Effector memory CD4-positive, alpha-beta T cell (primary cell): ENCODE measurements at regions not wholly inside any gene's neighbourhood (a gene's known extent, or its start where the extent isn't known, plus 50 kb on each side); places are given as distances from the start of the nearest gene placed in this dataset.
"Not testable (repeated sequence)": the region's sequence is repeated elsewhere in the genome, so short reads cannot be mapped to it uniquely, and the experiment has no call there.

Source experiments
- DNase-seq, 3 donors: peaks; one replicate each; pipeline ENCODE4 v3.0.0-alpha.2; 2020
- H3K27ac ChIP-seq: 2 replicates; pipeline ENCODE4 v1.7.0; 2013; ENCODE audit warnings: mild to moderate bottlenecking, low read length, moderate library complexity; ENCODE audit not compliant: insufficient read depth, poor library complexity, severe bottlenecking
- H3K27me3 ChIP-seq: replicated peaks from 2 replicates; pipeline ENCODE4 v1.7.0; 2013; ENCODE audit warnings: mild to moderate bottlenecking, low read length; ENCODE audit not compliant: insufficient read depth, control insufficient read depth, poor library complexity, severe bottlenecking
- H3K36me3 ChIP-seq: 2 replicates; pipeline ENCODE4 v1.7.0; 2013; ENCODE audit warnings: mild to moderate bottlenecking, low read length, moderate library complexity; ENCODE audit not compliant: control insufficient read depth, insufficient read depth
- H3K4me1 ChIP-seq: 2 replicates; pipeline ENCODE4 v1.7.0; 2013; ENCODE audit warnings: low read length, mild to moderate bottlenecking; ENCODE audit not compliant: control insufficient read depth, insufficient read depth, poor library complexity, severe bottlenecking
- H3K4me3 ChIP-seq: 2 replicates; pipeline ENCODE4 v1.7.0; 2013; ENCODE audit warnings: low read length, low read depth, mild to moderate bottlenecking; ENCODE audit not compliant: insufficient read depth, poor library complexity, severe bottlenecking
- H3K9me3 ChIP-seq: 2 replicates; pipeline ENCODE4 v1.7.0; 2013; ENCODE audit warnings: mild to moderate bottlenecking, low read length, moderate library complexity; ENCODE audit not compliant: control insufficient read depth

DNA sequence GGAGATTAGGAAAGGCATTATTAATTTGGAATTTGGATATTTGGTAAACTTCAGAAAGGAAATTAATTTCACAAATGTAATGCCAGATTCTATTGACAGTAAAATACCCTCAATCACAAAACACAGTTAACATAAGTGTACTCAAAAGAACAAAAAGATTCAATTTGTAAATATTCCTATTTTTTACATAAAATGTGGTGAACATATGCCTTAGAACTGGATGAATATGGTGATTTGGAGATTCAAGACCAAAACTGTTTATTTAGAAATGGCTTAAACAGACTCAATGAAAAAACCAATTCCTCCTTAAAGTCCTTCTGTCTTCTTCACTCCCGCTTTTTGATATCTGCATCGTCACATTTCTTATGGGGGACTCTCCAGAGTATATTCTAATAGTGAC is 417.6 kb upstream of the TENM3 start:
- Histone ChIP-seq H3K36me3 (no peaks in the 10 kb centered on the region), H3K4me3 (no peak overlapping the region), H3K9me3 (no peaks in the 10 kb centered on the region), H3K27me3 (no peaks in the 10 kb centered on the region), H3K27ac (no peak overlapping the region), H3K4me1 (no peaks in the 10 kb centered on the region)
- no peak for DNase-seq

DNA sequence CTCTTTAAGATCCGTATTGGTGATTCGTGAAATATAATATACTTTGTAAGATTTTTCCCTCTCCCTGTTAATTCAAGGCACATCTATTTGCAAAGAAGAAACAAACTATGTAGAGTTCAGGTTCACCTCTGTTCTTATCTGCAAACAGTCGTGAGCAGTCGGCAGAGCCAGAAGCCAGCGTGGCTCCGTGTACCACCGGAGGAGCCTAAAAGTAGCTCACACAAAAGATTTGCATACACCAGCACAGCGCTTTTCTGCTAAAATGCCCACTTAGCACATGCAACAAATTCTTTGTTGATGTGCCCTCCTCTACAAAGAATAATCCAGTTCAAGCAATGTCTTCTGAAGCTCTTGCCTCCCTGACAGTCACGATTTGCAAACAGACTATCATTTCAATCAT is 416.0 kb upstream of the TENM3 start:
- no peak overlapping the region for H3K27ac ChIP-seq
- DNase-seq, result no peak
- H3K4me1 ChIP-seq, result no peaks in the 10 kb centered on the region
- H3K27me3 ChIP-seq, result no peaks in the 10 kb centered on the region
- no peaks in the 10 kb centered on the region for H3K9me3 ChIP-seq
- H3K36me3 ChIP-seq, result no peaks in the 10 kb centered on the region
- H3K4me3 ChIP-seq, result no peak overlapping the region

DNA sequence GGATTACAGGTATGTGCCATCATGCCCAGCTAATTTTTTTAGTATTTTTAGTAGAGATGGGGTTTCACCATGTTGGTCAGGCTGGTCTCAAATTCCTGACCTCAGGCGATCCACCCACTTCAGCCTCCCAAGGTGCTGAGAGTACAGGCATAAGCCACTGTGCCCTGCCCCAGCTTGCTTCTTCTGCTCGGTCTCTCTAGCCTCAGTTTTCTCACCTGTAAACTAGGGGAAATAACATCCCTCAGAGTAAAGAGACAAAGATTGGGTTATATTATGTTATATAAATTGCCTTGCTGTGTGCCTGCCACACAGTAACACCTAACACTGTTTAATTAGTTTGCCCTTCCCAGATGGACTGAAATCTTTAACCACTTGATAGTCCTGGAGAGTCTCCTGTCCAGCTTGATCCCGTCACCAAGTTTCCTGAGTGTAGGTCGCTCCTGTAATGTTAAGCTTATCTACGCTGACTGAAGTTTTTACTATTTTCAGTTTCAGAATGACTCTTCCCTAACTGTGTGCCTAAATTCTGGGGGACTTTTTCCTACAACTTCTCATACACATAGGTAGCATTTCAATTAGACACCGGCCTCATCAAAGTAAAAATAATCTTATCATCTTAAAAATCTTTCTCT is 412.7 kb upstream of the TENM3 start:
- H3K36me3 ChIP-seq, result no peaks in the 10 kb centered on the region
- H3K27me3 ChIP-seq, result no peaks in the 10 kb centered on the region
- H3K4me1 ChIP-seq, result no peaks in the 10 kb centered on the region
- no peak overlapping the region for H3K27ac ChIP-seq
- DNase-seq, result no peak
- H3K4me3 ChIP-seq, result no peak overlapping the region
- no peaks in the 10 kb centered on the region for H3K9me3 ChIP-seq

DNA sequence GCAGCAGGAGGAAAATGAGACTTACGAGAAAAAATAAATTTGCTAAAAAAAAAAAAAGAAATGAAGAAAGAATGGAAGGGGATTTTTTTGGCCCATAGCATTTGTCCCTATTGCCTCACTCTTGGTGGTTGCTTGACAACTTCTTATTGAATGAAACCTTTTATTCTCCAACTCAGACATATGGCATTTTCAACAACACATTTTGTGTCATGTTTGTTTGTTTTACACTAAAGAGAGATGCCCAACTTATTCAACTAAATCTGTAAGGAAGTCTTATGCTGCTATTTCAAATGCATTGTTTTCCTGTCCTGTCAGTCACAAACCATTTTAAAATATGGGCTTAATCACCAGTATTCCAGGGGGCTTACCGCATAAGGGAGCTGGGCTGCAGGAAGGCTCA is 409.1 kb upstream of the TENM3 start:
- Histone ChIP-seq H3K27me3 (no peaks in the 10 kb centered on the region), H3K4me1 (no peaks in the 10 kb centered on the region), H3K4me3 (no peak overlapping the region), H3K27ac (no peak overlapping the region), H3K36me3 (no peaks in the 10 kb centered on the region), H3K9me3 (no peaks in the 10 kb centered on the region)
- no peak for DNase-seq

DNA sequence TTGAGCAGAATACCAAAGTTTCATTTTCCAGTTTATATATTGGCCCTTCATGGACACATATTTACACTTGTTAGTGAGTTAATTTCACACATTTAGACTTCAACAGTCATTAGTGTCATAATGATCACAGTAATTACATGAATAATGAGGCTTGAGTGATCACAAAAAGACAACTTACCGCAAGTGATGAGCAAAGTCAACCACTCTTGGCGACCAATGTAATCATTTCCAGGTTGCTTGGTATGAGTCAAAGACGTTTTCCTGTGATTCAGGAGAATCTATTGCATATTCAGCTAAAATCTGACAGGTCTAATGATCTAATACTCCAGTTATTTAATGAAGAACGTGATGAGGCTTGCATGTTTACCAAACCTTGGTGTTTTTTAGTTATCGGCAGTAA is 407.9 kb upstream of the TENM3 start:
- Histone ChIP-seq H3K27ac (no peak overlapping the region), H3K4me1 (no peaks in the 10 kb centered on the region), H3K9me3 (no peaks in the 10 kb centered on the region), H3K27me3 (no peaks in the 10 kb centered on the region), H3K4me3 (no peak overlapping the region), H3K36me3 (no peaks in the 10 kb centered on the region)
- DNase-seq, result no peak

DNA sequence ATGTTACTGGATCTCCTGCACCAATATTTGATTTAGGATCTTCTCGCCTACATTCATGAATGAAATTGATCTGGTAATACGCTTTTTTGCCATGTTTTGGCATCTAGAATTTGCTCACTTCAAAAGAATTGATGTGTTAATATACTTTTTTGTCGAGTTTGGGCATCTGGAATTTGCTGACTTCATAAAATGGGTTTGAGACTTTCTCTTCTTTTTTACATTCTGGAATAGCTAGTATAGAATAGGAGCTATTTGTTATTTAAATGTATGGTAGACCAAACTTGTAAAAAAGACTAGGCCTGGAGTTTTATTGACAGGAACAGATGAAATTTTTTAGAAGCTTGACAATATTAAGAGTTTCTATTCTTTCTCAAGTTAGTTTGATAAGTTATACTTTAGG is 404.9 kb upstream of the TENM3 start:
- no peaks in the 10 kb centered on the region for H3K4me1 ChIP-seq
- no peak overlapping the region for H3K27ac ChIP-seq
- no peak for DNase-seq
- no peak overlapping the region for H3K4me3 ChIP-seq
- H3K36me3 ChIP-seq, result no peaks in the 10 kb centered on the region
- H3K27me3 ChIP-seq, result no peaks in the 10 kb centered on the region
- no peaks in the 10 kb centered on the region for H3K9me3 ChIP-seq

DNA sequence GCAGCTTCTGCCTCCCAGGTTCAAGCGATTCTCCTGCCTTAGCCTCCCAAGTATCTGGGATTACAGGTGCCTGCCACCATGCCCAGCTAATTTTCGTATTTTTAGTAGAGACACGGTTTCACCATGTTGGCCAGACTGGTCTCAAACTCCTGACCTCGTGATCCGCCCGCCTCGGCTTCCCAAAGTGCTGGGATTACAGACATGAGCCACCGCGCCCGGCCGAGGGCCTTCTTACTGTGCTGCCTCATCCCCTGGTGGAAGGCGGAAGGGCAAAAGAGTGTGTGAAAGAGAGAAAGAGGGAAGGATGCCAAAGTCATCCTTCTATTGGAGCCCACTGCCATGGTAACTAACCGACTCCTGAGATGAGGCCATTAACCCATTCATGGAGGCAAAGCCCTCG is 399.4 kb upstream of the TENM3 start:
- H3K4me1 ChIP-seq, H3K27me3 ChIP-seq, H3K4me3 ChIP-seq, H3K27ac ChIP-seq, DNase-seq, H3K9me3 ChIP-seq, H3K36me3 ChIP-seq: not testable (repeated sequence)

DNA sequence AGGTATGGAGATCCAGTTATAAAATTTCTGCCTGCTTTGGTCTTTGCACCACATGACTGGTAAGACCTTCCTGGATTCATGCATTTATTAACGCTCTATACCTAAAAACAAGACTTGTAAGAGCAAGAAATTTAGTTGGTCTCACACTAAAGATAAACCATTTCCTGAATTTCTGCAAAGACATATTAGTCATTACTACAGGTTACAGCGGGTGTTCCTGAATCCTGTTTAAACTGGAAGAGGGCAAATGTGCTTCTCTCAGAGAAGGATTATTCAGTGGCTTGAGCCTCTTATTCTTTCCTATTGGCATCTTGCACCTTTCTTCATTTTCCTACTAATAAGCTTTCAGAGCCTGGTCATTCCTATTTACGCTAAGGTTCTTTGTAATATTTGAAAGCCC is 397.6 kb upstream of the TENM3 start:
- H3K4me3 ChIP-seq, result no peak overlapping the region
- no peaks in the 10 kb centered on the region for H3K27me3 ChIP-seq
- no peaks in the 10 kb centered on the region for H3K9me3 ChIP-seq

DNA sequence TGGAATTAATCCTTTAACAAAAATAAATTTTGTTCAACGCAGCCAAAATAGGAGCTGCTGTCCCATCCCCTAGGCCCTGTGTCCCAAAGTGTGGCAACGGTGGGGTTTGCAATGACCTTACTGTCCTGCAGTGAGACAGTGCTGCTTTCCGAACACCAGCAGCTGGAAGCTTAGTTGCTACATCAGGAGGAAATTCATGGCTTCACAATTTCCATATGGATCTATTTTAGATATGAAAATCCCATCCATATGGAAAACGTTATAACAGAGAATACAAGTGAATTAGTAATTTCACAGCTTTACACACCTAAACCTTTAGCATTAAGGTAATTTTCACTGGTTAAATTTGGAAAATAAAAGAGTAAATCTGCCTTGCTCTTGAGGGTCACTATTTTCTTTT is 396.3 kb upstream of the TENM3 start:
- no peaks in the 10 kb centered on the region for H3K27me3 ChIP-seq
- H3K9me3 ChIP-seq, result no peaks in the 10 kb centered on the region
- H3K36me3 ChIP-seq, result no peaks in the 10 kb centered on the region
- H3K4me3 ChIP-seq, result no peak overlapping the region
- no peak for DNase-seq
- no peaks in the 10 kb centered on the region for H3K4me1 ChIP-seq
- H3K27ac ChIP-seq, result no peak overlapping the region

More for the DNA sequence above, 397.6 kb upstream of the TENM3 start:
- Histone ChIP-seq H3K4me1 (no peaks in the 10 kb centered on the region), H3K36me3 (no peaks in the 10 kb centered on the region), H3K27ac (no peak overlapping the region)
- DNase-seq, result no peak

DNA sequence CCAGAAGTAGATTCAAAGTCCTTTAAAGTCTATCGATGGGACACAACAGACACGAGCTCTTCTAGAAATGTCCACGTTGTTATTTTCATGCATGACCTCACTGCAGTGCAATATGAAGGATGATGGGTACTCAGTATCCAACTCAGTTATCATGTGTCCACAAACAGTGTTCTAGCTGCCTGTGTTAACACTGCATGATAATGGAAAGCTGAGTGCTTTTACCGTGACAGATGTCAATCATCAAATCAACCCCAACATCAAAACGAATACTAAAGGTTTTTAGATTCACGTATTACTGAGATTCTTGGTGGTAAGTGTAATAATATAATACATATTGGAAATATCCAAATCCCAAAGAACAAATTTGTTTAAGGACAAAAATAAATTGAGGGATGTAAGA is 394.8 kb upstream of the TENM3 start:
- Histone ChIP-seq H3K9me3 (no peaks in the 10 kb centered on the region), H3K4me1 (no peaks in the 10 kb centered on the region), H3K4me3 (no peak overlapping the region), H3K27ac (no peak overlapping the region), H3K36me3 (no peaks in the 10 kb centered on the region), H3K27me3 (no peaks in the 10 kb centered on the region)
- no peak for DNase-seq

DNA sequence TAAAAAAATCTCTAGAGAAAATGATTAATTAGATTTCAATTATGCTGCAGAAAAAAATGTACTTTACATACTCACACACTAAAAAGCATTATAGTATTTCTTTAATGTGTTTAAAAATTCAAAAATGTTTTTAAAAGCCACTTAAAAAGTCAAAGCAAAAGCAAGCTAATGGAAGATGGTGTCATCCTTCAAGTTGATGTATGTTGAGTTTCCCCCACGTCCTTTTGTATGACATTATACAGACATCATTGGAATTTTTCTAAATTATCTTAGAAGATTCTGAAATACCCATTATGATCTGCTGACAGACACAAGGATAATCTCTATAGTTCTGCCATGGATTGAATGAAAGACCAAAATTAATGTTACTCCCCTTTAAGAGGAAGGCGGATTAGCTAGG is 393.7 kb upstream of the TENM3 start:
- no peak overlapping the region for H3K4me3 ChIP-seq
- no peaks in the 10 kb centered on the region for H3K36me3 ChIP-seq
- H3K27me3 ChIP-seq, result no peaks in the 10 kb centered on the region
- no peak overlapping the region for H3K27ac ChIP-seq
- no peaks in the 10 kb centered on the region for H3K9me3 ChIP-seq
- H3K4me1 ChIP-seq, result no peaks in the 10 kb centered on the region
- DNase-seq, result no peak
